ENCODE measurements at regions not wholly inside any gene's neighbourhood (a gene's known extent, or its start where the extent isn't known, plus 50 kb on each side); places are given as distances from the start of the nearest gene placed in this dataset.

GRCh38 chr12:114272071-114272470, 133.9 kb downstream of the TBX5 start:
- TF ChIP-seq REST (IDR thresholded peaks at IDR 0.05; ENCODE audit: borderline replicate concordance) (no peak), REST (CRISPR knock-in tag; IDR thresholded peaks at IDR 0.05; ENCODE audit: low read depth) (no peak), MEF2A (IDR thresholded peaks at IDR 0.05; ENCODE audit: control insufficient read depth, low read depth, low read length) (no peak), RAD21 (CRISPR knock-in tag; conservative IDR thresholded peaks at IDR 0.05 in 1 of 2, IDR thresholded peaks at IDR 0.05 in 1 of 2) (no peak), MAX (CRISPR knock-in tag; IDR thresholded peaks at IDR 0.05) (no peak), MTA3 (IDR thresholded peaks at IDR 0.05; ENCODE audit: borderline replicate concordance) (no peak), SRF (CRISPR knock-in tag; IDR thresholded peaks at IDR 0.05) (no peak), ELF1 (tag; IDR thresholded peaks at IDR 0.05) (no peak), ATF1 (CRISPR knock-in tag; IDR thresholded peaks at IDR 0.05) (no peak), ATF1 (tag; IDR thresholded peaks at IDR 0.05) (no peak), POLR3A (IDR thresholded peaks at IDR 0.05; ENCODE audit: borderline replicate concordance, extremely low read depth, insufficient read depth, insufficient read length) (no peak), HDAC6 (IDR thresholded peaks at IDR 0.05; ENCODE audit: low read depth, low read length) (no peak)
- TF ChIP-seq, protein P1, sequence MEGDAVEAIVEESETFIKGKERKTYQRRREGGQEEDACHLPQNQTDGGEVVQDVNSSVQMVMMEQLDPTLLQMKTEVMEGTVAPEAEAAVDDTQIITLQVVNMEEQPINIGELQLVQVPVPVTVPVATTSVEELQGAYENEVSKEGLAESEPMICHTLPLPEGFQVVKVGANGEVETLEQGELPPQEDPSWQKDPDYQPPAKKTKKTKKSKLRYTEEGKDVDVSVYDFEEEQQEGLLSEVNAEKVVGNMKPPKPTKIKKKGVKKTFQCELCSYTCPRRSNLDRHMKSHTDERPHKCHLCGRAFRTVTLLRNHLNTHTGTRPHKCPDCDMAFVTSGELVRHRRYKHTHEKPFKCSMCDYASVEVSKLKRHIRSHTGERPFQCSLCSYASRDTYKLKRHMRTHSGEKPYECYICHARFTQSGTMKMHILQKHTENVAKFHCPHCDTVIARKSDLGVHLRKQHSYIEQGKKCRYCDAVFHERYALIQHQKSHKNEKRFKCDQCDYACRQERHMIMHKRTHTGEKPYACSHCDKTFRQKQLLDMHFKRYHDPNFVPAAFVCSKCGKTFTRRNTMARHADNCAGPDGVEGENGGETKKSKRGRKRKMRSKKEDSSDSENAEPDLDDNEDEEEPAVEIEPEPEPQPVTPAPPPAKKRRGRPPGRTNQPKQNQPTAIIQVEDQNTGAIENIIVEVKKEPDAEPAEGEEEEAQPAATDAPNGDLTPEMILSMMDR (IDR thresholded peaks at IDR 0.05 in 2 of 3, conservative IDR thresholded peaks at IDR 0.05 in 1 of 3; ENCODE audit: insufficient read depth in 2 of 3, low read depth in 1 of 3, low read length in 3 of 3), result no peak
